ENCODE measurements at regions not wholly inside any gene's neighbourhood (a gene's known extent, or its start where the extent isn't known, plus 50 kb on each side); places are given as distances from the start of the nearest gene placed in this dataset.
A peak's percentile ranks its signal among the peaks of the same experiment; 100 is the strongest.

DNA sequence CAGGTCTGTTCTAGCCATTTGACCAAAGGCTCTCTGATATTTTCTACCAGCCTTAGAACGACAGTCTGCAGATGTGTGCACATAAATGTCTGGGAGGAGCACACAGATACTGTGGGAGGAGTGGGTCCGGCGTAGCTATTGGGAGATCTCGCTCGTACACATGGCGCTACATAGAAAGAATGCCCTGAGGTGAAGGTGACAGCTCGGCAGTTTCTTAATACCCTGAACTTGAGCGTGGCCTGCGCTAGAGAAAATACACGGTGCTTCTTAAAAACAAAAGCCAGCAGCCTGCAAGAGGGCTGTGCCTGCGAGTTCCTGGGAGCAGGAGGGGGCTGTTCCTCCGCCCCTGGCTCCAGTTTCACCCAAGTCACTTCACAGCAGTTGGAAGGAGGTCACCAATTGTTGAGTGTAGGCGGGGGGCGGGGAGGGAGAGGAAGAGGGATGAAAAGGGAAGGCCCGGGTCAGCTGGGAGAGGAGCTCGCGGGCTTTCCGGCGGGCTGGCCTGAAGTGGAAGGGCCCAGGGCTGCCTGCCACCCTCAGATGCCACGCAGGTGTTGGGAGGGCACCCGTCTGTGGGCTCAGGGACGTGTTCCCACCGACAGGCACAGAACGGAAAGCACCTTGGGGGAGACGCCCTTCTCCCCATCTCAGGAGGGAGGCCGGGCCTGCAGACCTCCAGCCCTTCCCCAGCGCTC lies 124.7 kb upstream of the ZNF516 start:
- Histone ChIP-seq H3K9ac (peak overlapping the region; percentile 71), H2AFZ (peak overlapping the region; percentile 93), H3K9me3 (ENCODE audit: low read depth) (no peaks in the 10 kb centered on the region), H3K79me2 (ENCODE audit: insufficient read depth) (no peaks in the 10 kb centered on the region), H3K36me3 (ENCODE audit: low read depth) (no peaks in the 10 kb centered on the region), H3K4me1 (ENCODE audit: insufficient read depth) (peaks cover 27% of the 10 kb centered on the region), H4K20me1 (ENCODE audit: insufficient read depth) (no peaks in the 10 kb centered on the region), H3F3A (ENCODE audit: insufficient read depth) (peaks cover 11% of the 10 kb centered on the region; the same call in 1 of the 2 replicates), H3K4me3 (peak overlapping the region; percentile 67), H3K9me2 (ENCODE audit: insufficient read depth) (no peaks in the 10 kb centered on the region), H3K27ac (peak overlapping the region; percentile 70), H3K4me2 (ENCODE audit: unreplicated experiment) (peak overlapping the region; percentile 58), H3K27me3 (replicated peaks; ENCODE audit: insufficient read depth) (no peaks in the 10 kb centered on the region)
- WGBS, 2 experiments (ENCODE audit: low coverage in 1 of 2, low lambda C conversion rate in 2 of 2, missing lambda C conversion rate in 2 of 2) = 3% methylated on average over 25 of the region's 27 CpGs
- in situ Hi-C loops (cut with MboI) = no loop called here
- no peak for TF ChIP-seq EZH2 (IDR thresholded peaks at IDR 0.05; ENCODE audit: insufficient read depth, poor library complexity, severe bottlenecking)
- no peak for TF ChIP-seq EZH2phosphoT487 (IDR thresholded peaks at IDR 0.05; ENCODE audit: insufficient read depth, low read depth)
- DNase-seq = no peak

DNA sequence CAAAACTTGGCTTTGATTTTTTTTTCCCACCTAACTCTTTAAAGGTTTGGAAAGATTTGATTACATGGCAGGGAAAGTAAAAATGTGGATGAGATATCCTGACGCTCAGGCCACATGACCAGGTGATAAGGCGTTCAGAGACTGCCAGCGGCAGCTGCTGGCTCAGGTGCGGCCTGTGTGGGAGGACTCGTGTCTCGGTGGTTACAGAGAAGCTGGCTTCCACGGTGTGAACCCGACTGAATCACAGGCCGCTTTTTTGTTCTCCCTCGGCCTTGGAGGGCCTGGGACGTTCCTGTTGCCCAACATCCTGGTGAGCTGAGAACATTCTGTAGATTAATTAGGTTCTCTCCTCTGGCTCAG lies 124.2 kb upstream of the ZNF516 start:
- peaks cover 11% of the 10 kb centered on the region; the same call in 1 of the 2 replicates for H3F3A ChIP-seq (ENCODE audit: insufficient read depth)
- H3K4me3 ChIP-seq = peak overlapping the region; percentile 67; the same call in 1 of the 2 replicates
- DNase-seq = peak; percentile 76
- 29 to 31% methylated on average over 11 of the region's 11 CpGs for WGBS, 2 experiments (ENCODE audit: low coverage in 1 of 2, low lambda C conversion rate in 2 of 2, missing lambda C conversion rate in 2 of 2)
- no peaks in the 10 kb centered on the region for H3K79me2 ChIP-seq (ENCODE audit: insufficient read depth)
- peaks cover 27% of the 10 kb centered on the region for H3K4me1 ChIP-seq (ENCODE audit: insufficient read depth)
- in situ Hi-C loops (cut with MboI) = no loop called here
- H3K27ac ChIP-seq = peak overlapping the region; percentile 70
- H3K9ac ChIP-seq = peak overlapping the region; percentile 71
- H3K27me3 ChIP-seq (replicated peaks; ENCODE audit: insufficient read depth) = no peaks in the 10 kb centered on the region
- H3K9me2 ChIP-seq (ENCODE audit: insufficient read depth) = no peaks in the 10 kb centered on the region
- H4K20me1 ChIP-seq (ENCODE audit: insufficient read depth) = no peaks in the 10 kb centered on the region
- no peaks in the 10 kb centered on the region for H3K36me3 ChIP-seq (ENCODE audit: low read depth)
- H2AFZ ChIP-seq = peak overlapping the region; percentile 93
- no peaks in the 10 kb centered on the region for H3K9me3 ChIP-seq (ENCODE audit: low read depth)
- peak overlapping the region; percentile 58 for H3K4me2 ChIP-seq (ENCODE audit: unreplicated experiment)
- no peak for TF ChIP-seq EZH2 (IDR thresholded peaks at IDR 0.05; ENCODE audit: insufficient read depth, poor library complexity, severe bottlenecking)
- no peak for TF ChIP-seq EZH2phosphoT487 (IDR thresholded peaks at IDR 0.05; ENCODE audit: insufficient read depth, low read depth)

DNA sequence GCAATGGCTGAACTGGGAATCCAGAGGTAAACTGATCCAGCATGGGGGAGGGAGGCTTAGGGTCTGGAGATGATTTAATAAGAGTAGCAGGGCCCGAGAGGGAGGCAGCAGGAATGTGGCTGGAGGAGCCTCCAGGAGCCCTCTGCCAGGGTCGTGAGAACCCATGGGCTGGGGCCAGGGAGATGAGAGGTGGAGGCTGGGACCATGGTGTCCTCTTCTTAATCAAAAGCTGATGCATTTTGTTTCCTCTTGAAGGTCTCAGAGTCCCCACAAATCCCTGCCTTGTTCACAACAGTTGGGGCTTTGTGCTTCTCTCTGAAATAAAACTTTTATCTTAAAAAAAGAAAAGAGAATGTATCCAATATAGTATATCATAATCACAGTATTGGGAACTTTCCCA lies 123.7 kb upstream of the ZNF516 start:
- Histone ChIP-seq H2AFZ (peak overlapping the region; percentile 93; the same call in 1 of the 2 replicates), H3K4me3 (no peak overlapping the region)
- WGBS, 2 experiments (ENCODE audit: low coverage in 1 of 2, low lambda C conversion rate in 2 of 2, missing lambda C conversion rate in 2 of 2) = 21 to 26% methylated on average over 2 of the region's 2 CpGs

DNA sequence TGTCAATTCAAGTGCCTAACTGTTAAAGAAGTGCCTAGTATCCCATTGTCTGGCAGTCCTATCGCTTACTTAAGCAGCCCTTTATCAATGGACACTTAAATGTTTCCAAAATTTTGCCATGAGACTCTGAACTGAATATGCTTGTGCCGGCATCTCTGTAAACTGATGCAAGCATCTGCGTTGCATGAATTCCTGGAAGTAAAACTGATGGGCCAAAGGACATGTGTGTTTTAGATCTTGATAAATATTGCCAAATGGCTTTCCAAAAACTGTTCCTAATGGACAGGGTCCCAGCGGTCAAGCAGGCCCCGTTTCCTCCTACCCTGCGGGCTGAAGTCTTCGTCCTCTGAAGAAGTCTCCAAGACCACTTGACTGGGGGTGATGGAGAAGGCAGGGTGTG lies 121.3 kb upstream of the ZNF516 start:
- Histone ChIP-seq H4K20me1 (ENCODE audit: insufficient read depth) (no peaks in the 10 kb centered on the region), H3K27ac (no peak overlapping the region), H3K4me3 (no peak overlapping the region), H3F3A (ENCODE audit: insufficient read depth) (peaks cover 11% of the 10 kb centered on the region; the same call in 1 of the 2 replicates), H3K9me3 (ENCODE audit: low read depth) (no peaks in the 10 kb centered on the region), H3K9ac (no peak overlapping the region), H3K4me2 (ENCODE audit: unreplicated experiment) (no peak overlapping the region), H3K4me1 (ENCODE audit: insufficient read depth) (peaks cover 20% of the 10 kb centered on the region), H3K9me2 (ENCODE audit: insufficient read depth) (no peaks in the 10 kb centered on the region), H2AFZ (no peak overlapping the region), H3K27me3 (replicated peaks; ENCODE audit: insufficient read depth) (no peaks in the 10 kb centered on the region), H3K36me3 (ENCODE audit: low read depth) (no peaks in the 10 kb centered on the region), H3K79me2 (ENCODE audit: insufficient read depth) (no peaks in the 10 kb centered on the region)
- DNase-seq = no peak
- 85 to 87% methylated on average over 7 of the region's 7 CpGs for WGBS, 2 experiments (ENCODE audit: low coverage in 1 of 2, low lambda C conversion rate in 2 of 2, missing lambda C conversion rate in 2 of 2)
- in situ Hi-C loops (cut with MboI) = no loop called here
- TF ChIP-seq EZH2 (IDR thresholded peaks at IDR 0.05; ENCODE audit: insufficient read depth, poor library complexity, severe bottlenecking) = no peak
- no peak for TF ChIP-seq EZH2phosphoT487 (IDR thresholded peaks at IDR 0.05; ENCODE audit: insufficient read depth, low read depth)

More for the DNA sequence above, 123.7 kb upstream of the ZNF516 start:
- Histone ChIP-seq H3K9ac (no peak overlapping the region), H3K9me2 (ENCODE audit: insufficient read depth) (no peaks in the 10 kb centered on the region), H3F3A (ENCODE audit: insufficient read depth) (peaks cover 11% of the 10 kb centered on the region; the same call in 1 of the 2 replicates), H3K4me1 (ENCODE audit: insufficient read depth) (peaks cover 27% of the 10 kb centered on the region), H3K9me3 (ENCODE audit: low read depth) (no peaks in the 10 kb centered on the region), H4K20me1 (ENCODE audit: insufficient read depth) (no peaks in the 10 kb centered on the region), H3K4me2 (ENCODE audit: unreplicated experiment) (no peak overlapping the region), H3K27ac (peak overlapping the region; percentile 70; the same call in 1 of the 2 replicates), H3K36me3 (ENCODE audit: low read depth) (no peaks in the 10 kb centered on the region), H3K27me3 (replicated peaks; ENCODE audit: insufficient read depth) (no peaks in the 10 kb centered on the region), H3K79me2 (ENCODE audit: insufficient read depth) (no peaks in the 10 kb centered on the region)
- no peak for TF ChIP-seq EZH2phosphoT487 (IDR thresholded peaks at IDR 0.05; ENCODE audit: insufficient read depth, low read depth)
- no peak for TF ChIP-seq EZH2 (IDR thresholded peaks at IDR 0.05; ENCODE audit: insufficient read depth, poor library complexity, severe bottlenecking)
- no peak for DNase-seq
- in situ Hi-C loops (cut with MboI) = no loop called here
